ENCODE measurements at regions not wholly inside any gene's neighbourhood (a gene's known extent, or its start where the extent isn't known, plus 50 kb on each side); places are given as distances from the start of the nearest gene placed in this dataset.

DNA sequence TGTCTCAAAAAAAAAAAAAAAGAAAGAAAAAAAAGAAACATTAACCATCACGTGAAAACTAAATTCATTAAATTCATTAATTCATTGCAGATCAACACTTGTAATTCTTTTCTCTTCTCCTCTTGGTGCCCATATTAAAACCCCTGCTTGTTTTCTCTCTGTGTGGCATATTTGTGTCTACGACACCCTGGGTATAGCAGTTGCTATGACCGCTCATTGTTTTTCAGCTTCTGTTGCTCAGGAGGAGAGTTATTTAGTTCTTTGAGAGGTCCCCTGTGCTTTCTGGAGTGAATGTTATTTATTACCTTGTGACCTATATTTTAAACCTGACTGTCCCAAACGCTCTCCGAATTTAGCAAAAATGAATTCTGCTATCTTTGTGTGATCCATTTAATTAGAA lies 62.3 kb upstream of the CLMP start:
- TF ChIP-seq, protein P1, sequence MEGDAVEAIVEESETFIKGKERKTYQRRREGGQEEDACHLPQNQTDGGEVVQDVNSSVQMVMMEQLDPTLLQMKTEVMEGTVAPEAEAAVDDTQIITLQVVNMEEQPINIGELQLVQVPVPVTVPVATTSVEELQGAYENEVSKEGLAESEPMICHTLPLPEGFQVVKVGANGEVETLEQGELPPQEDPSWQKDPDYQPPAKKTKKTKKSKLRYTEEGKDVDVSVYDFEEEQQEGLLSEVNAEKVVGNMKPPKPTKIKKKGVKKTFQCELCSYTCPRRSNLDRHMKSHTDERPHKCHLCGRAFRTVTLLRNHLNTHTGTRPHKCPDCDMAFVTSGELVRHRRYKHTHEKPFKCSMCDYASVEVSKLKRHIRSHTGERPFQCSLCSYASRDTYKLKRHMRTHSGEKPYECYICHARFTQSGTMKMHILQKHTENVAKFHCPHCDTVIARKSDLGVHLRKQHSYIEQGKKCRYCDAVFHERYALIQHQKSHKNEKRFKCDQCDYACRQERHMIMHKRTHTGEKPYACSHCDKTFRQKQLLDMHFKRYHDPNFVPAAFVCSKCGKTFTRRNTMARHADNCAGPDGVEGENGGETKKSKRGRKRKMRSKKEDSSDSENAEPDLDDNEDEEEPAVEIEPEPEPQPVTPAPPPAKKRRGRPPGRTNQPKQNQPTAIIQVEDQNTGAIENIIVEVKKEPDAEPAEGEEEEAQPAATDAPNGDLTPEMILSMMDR (IDR thresholded peaks at IDR 0.05; ENCODE audit: insufficient read depth, missing control alignments): no peak
- no peak for FAIRE-seq
- no peak for DNase-seq (ENCODE audit: insufficient read length, low spot score)

DNA sequence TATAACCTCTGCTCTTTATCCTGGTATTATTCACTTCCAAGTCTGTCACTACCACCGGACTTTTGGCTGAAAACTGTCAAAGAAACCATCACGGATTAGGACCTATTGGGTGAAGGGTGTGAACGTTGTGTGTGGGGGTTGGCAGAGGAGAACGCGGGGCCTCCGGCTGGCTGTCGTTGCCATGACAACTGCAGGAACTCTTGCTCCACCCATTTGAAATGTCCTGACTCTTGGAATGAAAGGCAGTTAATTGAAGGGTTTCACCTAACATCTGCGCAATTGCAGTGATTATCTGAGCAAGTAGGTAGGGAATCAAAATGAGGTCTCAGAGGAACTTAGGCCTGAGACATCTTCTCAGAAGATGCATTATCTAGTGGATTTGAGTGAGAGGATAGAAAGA lies 60.9 kb upstream of the CLMP start:
- FAIRE-seq (no peak), DNase-seq (ENCODE audit: insufficient read length, low spot score) (no peak)
- TF ChIP-seq, protein P1 (IDR thresholded peaks at IDR 0.05; ENCODE audit: insufficient read depth, missing control alignments): no peak

- FAIRE-seq: no peak
- DNase-seq (ENCODE audit: insufficient read length, low spot score): no peak
- TF ChIP-seq, protein P1 (IDR thresholded peaks at IDR 0.05; ENCODE audit: insufficient read depth, missing control alignments): no peak
These were observed 59.3 kb upstream of the CLMP start for GRCh38 chr11:123254357-123254756.

GRCh38 chr11:123253911-123254310 lies 58.9 kb upstream of the CLMP start:
- TF ChIP-seq, protein P1 (IDR thresholded peaks at IDR 0.05; ENCODE audit: insufficient read depth, missing control alignments): no peak
- FAIRE-seq: no peak
- no peak for DNase-seq (ENCODE audit: insufficient read length, low spot score)

DNA sequence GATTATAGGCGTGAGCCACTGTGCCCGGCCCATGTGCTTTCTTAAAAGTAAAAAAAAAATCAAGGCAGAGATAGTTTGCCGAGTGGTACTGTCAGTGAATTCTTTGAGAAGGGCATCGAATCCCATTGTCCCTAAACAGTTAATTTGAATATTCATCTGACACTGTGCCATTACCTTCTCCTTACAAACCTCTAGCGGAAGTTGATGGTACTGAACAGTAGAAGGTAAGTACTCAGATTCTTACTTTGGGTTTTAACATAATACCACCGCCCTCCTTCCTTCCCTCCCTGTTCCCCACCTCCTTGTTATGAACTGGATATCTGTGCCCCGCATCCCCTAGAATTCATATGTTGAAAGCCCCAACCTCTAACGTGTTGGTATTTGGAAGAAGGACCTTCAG lies 58.2 kb upstream of the CLMP start:
- DNase-seq (ENCODE audit: insufficient read length, low spot score): no peak
- no peak for FAIRE-seq
- TF ChIP-seq, protein P1 (IDR thresholded peaks at IDR 0.05; ENCODE audit: insufficient read depth, missing control alignments): no peak

- FAIRE-seq (no peak), DNase-seq (ENCODE audit: insufficient read length, low spot score) (no peak)
- TF ChIP-seq, protein P1 (IDR thresholded peaks at IDR 0.05; ENCODE audit: insufficient read depth, missing control alignments): no peak
These were observed 56.8 kb upstream of the CLMP start for GRCh38 chr11:123251657-123252344.

DNA sequence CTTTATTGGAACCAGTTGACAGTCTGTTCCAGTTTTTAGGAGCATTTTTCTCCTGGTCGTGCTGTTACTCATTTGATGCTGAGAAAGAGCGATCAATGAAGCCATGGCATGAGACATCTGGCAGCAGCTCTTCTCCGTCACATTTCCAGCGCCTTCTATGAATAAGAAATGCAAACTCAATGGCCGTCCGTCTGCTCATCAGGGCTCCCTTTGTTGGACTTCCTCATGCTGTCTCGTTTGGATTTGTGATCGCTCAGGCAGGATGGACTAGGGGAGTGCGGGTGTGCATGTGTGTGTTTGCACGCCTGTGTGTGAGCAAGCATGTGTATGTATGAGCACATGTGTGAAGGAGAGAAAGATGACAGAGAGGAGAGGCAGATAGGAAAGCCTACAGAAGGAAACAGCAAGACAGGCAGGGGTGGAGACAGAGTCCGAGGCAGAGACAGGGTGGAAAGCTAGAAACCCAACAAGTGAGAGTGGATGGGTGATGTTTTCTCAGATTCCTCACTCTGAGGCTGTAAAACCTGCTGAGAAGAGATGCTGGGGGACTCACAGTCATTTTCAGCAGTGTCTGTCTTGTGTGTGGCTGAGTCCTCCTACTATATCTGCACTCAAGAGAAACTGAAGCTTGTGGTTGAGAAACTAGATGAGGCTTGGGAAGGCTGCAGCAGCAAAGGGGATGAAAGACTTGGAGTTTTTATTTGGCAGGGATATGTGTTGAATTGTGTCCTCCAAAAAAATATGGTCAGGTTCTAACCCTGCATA lies 56.0 kb upstream of the CLMP start:
- FAIRE-seq (no peak), DNase-seq (ENCODE audit: insufficient read length, low spot score) (no peak)
- TF ChIP-seq, protein P1 (IDR thresholded peaks at IDR 0.05; ENCODE audit: insufficient read depth, missing control alignments): no peak
